ENCODE measurements at regions not wholly inside any gene's neighbourhood (a gene's known extent, or its start where the extent isn't known, plus 50 kb on each side); places are given as distances from the start of the nearest gene placed in this dataset.

DNA sequence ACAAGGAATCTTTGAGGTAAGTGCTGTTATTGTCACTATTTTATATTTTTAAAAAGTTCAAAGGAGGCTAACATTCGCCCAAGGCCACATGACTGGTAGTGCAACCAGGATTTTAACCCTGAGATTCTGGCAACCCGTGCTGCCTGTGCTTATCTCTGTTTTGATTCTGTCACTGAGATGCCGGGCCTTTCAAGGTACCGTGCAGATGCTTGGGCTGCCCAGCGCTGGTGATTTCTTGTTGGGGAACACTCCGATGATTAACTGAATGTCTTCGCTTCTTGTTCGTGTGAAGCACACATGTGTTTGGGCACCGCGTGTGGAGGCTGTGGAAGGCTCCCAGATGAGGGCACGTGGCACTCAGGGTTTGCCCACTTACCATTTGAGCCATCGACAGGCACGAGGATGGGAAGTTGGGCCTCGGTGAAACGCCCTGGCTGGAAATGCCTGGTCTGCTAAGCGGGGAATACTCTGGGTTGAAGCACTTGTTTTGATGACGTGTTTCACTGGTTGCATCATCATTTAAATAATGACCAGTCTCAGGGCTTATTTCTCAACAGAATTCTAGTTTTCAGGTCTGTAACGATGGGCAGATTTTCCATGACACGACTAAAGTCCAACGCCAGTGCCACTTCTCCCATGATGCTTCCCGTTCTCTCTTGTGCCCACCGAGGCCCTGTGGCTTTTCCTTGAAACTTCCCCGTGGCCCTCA lies 392.7 kb downstream of the FGF9 start:
- DNase-seq = no peak

DNA sequence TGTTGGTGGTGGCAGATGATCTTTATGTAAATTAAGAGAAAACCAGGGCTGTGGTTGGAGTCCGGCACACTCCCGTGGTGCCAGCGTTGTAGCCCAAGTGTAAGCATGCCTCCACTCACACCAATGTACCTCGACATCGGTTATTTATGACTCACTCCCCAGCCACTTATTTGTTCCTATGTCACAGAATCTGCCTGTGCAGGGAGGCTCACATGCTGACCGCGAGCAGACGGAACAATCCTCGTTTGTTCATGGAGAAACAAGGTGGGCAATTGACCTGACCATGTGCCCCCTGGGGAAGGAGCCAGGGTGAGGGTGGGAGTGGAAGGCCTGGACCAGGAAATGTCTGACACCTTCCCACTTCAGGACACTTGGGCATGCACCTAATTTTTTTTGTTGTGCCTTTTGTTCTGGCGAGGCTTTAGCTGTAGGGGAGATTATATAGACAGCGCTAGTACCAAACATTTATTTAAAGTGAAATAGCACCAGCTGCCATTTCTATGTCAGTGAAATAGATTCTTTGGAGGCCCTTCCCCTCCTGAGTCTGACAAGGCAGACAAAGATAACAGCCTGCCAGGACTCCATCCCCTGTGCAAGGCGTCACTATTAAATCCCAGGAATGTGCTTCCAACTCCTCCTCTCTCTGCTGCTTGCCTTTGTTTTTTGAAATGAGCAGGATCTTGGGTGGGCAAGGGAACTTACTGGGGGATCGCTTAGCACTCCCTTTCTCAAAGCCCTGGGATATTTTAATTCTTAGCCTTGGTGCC lies 394.2 kb downstream of the FGF9 start:
- no peak for DNase-seq

DNA sequence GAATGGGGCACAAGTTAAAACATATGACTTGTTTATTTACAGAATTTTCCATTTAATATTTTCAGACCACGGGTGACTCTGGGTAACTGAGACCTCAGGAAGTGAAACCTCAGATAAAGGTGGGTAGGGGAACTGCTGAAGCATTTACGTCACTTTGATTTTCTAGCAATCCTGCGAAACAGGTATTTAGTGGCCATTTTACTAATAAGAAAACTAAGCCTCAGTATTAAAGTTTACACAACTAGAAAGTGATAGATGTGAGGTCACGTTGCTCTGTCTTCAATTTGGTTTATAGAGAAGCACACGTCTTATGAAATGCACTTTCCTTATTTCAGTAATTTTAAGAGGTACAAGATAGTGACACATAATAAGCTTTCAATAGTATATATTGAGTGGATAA lies 402.8 kb downstream of the FGF9 start:
- no peak for DNase-seq

DNA sequence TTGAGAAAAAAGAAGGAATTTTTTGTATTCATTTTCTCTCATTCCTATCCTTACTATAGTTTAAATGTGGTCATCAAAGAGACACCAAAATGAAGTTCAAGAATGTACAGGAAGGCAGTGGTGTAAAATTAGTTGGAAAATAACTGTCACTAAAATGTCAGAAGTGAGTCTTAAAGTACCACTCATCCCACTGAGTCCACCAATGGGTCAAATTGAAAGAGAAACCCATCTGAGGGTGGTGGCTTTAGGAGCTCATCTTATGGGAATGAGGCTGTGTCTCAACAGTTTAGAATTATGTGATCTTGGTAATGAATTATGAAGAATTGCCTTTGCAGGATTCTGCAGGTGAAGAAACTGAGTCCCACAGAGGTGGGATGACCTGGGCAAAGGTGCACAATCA lies 403.5 kb downstream of the FGF9 start:
- DNase-seq = no peak

DNA sequence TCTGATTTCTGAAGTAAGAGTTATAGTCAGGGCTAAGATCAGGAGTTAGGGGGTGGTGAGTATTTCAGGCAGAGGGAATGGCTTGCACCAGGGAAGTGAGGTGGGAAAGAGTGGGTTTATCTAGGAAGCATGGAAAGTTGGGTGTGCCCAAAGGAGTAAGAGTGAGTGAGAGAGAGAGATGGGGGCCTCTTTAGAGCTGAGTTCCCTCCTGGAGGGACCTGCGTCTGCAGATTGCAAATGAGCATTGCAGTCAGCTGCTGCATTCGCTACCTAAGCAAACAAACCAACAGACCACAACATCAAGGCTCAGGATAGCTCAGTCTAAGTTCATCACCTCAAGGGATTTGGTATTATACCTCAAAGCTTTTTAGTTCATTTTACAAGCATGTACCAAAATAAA lies 405.8 kb downstream of the FGF9 start:
- DNase-seq = no peak

DNA sequence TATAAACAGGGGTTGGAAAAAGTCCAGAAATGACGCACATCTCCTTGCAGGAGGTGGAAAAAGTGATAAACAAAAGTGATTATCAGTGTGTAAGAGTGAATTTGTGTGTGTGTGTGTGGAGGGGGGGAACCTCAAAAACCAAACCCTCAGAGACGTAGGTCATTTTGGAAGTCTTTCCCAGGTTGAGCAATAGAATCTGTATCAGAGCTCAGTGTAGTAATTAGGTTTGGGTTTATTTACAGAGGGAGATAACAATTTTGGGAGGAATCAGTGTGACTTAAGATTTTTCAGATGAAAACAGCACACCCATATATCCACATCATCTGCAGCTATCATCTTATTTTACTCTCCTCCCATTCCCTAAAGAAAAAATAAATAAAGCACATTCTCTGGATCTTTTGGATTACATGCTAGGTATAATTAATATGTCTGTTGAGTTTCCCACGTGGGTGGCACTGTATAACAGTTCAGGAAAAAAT lies 406.4 kb downstream of the FGF9 start:
- DNase-seq = no peak

DNA sequence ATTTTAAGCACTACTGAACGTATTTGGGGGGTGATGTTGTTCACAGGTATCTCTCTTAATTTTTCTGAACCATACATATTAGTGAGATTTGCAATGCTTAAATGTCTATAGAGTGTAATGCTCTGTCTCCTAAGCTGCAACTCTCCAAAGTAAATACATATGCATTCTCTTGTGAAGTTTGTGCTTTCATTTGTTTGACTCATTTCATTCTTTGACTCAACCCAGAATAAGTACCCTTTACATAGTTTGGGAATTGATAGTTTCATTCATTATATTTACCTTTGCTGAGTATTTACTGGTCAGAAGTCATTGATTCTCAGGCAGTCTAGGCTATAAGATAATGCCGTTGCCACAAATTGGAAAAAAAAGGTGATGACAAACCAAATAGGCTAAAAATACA lies 406.9 kb downstream of the FGF9 start:
- DNase-seq = no peak

DNA sequence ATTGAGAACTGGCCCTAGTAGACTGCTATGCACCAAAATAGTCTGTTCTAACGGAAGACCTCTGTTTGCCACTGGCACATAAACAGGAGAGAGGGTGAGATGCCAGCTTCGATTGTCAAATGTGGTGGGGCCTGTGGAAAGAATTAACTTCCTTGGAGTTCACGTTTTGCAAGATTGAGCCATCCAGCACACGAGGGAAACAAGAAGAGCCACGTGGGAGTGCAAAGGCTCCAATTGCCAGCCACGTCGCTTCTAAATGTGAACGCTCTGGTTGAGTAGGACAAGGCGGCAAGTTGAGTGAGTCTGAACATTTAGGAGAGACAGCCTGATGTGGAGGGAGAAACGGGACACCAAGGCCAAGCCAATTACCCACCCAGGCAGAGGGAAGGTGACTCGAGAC lies 409.1 kb downstream of the FGF9 start:
- no peak for DNase-seq

DNA sequence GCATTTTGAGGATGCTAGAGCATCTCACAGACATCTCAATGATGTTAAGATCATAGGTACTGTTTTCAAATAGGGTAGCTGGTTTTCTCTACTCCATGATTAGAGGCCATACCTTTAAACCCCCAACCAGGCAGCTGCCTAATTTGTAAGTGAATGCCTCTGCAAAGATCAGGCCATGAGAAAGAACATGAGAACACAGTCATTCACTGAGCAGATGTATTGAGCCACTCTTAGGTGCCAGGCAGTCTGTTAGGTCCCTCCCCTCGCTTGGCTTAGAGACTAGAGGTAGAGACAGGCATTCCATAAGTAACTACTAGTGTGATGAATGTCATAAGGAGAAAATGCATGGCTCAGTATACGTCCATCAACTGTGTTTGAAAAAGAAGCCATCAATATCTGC lies 410.0 kb downstream of the FGF9 start:
- DNase-seq = no peak

DNA sequence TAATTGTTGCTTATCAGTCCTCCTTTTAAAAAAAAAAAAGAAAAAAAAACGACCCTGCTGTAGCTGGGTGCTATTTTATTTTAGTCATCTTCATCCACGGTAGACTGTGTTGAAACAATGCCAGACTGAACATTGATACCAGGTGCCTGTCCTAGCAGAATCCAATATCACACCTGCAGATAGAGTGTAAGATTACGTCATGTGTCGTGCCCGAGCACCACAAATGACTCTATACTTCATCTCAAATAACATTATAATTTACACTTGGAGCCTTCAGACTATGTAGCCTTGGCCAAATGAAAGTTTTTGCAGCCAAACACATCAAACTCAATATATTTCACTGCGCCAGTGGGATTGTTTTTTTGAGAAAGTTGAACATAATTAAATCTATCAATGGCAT lies 410.6 kb downstream of the FGF9 start:
- DNase-seq = no peak

DNA sequence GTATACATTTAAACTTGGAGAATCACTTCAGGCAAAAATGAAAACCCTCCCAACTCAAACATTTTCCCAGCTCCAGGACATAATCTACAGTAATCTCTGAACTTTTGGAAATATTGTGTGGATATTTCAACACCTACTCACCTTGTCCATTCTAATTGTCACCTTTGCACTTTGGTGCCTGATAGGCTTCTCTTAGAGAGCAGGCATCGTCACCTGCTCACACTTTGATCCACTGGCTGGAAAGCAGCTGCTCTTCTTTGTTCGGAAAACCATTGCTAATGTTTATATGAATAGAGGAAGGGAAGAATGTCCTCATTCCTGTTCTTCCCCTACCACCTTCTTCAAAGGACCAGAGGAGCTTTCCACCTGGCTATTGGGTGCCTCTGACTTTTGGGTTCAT lies 411.2 kb downstream of the FGF9 start:
- no peak for DNase-seq

DNA sequence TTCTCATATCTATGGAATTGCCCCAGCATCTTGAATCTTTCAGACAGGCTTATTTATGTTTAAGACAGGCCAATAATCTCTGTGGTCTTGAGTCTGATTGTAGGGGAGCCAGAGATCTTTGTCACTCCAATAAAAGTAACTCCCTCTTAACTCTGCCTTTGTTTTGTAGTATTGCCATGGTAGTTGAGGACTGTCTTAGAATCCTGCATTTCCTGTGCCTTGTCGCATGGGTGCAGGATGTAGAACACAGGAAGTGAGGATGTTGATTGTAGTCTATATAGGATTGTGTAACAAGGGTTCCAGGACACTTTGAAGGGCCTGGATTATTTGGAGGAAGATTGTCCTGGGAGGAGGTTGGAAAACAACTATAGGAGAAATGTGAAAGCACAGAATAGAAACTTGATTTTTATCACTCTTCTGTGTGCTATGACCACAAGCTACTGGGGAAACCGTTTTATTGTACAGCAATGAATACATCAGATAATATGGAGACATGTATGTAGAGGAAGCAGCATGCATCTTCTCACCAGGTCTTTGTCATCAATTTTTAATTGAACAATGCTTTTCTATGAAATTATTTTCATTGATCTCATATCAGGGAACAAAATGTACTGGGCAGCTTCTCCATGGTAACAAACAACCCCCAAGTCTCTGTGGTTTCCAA lies 411.7 kb downstream of the FGF9 start:
- no peak for DNase-seq

DNA sequence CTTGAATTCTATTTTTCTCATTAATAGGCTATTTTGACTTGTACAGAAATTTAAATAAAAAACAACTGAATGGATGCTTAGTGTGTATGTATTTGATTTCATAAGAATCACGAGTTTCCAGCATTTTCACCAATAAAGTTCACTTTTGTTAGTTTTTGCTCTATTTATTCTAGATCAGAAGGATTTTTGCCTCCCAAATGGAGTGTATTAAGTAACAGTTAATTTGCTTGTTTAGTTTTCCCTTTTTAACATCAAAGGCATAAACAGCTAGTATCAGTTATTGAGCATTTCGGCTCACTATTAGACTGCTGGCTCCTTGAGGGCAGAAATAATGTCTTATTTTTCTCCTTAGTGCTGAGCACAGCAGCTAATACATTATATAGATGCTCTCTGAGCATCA lies 414.1 kb downstream of the FGF9 start:
- DNase-seq = no peak

DNA sequence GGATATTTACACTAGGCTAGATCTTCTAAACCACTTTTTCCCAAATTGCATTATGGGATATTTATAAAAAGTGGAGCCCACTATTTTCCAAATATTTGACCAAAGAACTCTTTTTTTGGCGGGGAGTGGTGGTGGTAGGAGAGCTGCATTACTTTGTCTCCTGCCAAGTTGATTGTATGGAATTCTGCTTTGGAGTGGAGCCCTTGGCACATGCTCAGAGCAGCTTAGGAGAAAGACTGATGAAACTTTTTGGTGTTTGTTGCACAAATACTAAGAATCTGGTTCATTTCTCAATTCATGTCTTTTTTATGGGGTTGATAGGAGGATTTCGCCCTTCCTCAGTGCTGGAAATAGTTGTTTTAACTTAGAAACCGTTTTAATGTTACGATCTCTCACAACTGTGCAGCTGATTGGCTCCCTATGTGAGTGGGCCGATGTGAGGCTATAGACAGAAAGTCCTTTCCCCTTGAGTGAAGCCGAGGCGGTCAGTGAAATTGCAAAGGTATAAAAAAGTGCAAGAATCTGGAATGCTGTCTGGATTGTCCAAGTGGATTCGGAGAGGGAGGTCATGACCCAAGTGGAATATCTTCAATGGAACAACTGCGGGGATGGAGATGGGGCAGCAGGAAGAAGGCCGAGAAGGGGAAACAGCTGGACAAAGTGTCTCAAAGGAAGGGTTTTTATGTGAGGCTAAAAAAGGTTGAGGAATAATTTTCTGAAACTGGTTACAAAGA lies 415.9 kb downstream of the FGF9 start:
- DNase-seq = no peak

DNA sequence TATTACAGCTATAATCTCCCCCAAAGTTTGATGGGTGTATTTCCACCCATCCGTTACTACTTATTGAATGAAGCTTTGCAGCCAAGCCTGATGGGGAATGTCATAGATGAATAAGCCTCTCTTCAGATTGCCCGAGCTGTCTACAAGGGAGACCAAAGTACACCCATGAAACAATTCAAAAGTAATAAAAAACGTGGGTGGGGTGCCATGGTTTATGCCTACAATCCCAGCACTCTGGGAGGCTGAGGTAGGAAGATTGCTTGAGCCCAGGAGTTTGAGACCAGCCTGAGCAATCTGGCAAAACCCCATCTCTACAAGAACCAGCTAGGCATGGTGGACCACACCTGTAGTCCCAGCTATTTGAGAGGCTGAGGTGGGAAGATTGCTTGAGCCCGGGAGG lies 419.2 kb downstream of the FGF9 start:
- DNase-seq = no peak

DNA sequence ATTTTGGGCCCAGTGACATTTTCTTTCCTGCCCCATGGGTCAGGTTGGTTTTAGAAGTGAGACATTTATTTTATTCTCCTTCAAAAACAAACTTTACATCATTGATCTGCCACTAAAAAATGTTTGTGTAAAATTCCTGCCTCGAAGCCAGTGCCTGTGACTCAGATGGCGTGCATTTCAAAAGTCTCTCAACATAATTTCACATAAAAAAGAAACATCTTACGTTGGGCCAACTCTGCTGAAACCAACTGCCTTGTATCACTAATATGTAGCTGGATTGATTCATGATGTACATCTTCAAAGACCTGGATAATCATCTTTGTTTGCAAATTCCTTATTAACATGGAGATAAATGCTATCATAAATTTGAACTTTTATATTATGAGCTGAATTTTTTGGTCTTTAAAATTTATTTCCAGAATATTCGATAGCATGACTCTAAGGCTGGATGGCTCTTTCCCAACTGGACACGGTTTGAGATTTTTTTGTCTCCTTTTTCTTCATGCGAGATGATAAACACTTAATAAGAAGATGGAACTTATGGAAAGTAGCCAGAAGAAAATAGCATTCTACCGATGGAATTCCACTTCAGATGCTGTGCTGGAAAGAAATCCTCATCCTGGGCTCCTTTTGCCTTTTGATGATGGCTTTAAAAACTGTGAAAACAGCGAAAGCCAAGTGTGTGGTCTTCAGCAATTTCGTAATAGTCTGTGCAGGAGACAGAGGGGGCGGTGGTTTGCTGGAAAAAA lies 420.5 kb downstream of the FGF9 start:
- DNase-seq = no peak

DNA sequence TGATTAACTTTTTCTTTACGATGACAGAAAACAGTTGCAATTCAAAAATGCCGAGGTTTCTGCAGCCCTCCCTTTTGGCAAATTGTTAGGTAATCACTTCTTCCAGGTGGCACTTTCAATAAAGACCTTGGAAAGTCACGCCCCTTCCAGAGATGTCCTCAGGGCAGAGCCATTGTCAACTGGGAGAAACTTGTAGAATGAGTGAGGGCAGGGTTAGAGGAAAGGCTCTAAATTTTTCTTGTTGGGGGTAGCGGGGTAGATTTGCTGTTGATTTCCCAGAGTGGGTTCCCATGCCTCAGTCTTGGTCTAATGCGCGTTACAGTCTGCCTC lies 421.1 kb downstream of the FGF9 start:
- DNase-seq = no peak

DNA sequence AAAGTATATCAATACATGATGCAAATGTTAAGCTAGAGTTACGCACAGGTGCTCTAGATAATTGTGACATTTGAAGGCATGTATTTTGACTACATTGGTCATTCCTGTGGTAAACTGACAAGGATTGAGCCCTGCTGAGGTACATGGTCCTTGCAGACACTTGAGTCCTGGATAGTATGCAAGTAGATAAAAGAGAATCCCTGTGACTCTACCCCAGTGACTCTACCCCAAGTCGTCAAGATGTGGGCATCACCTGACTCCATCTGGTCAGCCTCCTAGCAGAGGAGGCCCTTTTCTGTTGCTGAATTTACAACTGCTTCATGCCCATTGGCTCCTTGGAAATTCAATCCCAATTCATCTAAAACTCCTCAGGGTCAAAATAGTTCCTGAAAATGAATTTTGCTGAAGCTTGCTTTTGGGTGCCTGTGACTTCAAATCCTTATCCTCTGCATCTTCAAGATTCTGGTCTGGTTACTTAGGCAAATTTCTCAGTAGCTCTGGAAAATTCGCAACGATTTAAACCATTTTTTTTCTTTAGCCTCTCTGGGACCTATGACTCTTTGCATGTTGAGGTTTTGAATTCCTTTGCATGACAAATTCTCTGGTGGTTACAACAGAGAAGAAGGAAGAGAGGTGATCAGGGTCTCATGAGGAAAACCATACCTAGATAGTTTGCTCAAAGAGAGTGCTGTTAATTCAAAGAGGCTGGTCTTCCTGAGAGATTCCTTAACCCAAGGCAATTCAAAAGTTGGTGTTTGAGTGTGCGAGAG lies 422.1 kb downstream of the FGF9 start:
- no peak for DNase-seq

DNA sequence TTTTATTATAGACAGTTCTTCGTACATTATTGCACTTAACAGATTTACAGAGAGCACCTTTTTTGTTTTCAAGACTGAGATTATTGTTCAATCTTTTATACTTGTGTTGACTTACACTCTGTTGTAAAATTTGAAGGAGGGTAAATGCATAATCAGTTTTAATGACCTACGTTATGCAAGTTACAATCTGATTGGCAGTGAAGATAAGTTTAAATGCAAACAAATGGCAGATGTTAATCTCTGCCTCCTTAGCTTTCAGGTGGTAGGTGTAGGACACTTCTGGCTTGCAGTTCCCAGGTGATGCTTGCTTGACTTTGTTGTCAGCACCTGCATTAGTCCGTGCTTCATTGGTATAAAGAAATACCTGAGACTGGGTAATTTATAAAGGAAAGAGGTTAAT lies 424.9 kb downstream of the FGF9 start:
- DNase-seq = no peak

DNA sequence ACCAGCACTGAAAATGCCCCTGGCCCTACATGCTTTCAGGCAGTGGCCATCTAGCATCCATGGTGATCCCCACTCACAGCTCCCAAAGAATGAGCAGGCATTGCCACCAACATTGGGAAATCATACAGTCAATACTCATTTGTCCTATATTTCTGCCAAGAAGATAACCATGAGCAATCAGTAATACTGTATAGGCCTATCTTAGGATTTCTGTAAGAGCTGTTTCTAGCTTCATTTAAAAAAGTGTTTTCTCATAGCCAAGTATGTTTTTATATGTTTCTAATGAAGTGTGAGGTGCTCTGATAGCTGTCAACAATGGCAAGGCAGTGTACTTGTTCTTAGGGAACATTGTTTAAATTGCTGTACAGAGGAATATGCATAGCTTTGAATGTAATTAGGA lies 428.7 kb downstream of the FGF9 start:
- DNase-seq = no peak

DNA sequence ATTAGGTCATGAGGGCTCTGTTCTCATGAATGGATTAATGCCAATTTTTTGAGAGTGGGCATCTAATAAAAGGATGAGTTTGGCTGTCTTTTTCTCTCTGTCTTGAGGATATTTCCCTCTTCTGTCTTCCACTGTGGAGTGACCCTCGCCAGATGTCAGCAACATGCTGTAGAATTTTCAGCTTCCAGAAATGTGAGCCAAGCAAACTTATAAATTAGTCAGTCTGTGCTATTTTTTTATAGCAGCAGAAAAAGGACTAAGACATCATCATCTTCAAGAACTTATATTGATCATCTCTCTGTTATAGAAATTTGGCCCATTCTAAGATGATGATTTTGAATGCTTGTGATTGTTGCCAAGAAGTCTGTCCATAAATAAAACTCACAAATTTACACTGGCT lies 431.4 kb downstream of the FGF9 start:
- DNase-seq = no peak
